ENCODE measurements at regions not wholly inside any gene's neighbourhood (a gene's known extent, or its start where the extent isn't known, plus 50 kb on each side); places are given as distances from the start of the nearest gene placed in this dataset.

DNA sequence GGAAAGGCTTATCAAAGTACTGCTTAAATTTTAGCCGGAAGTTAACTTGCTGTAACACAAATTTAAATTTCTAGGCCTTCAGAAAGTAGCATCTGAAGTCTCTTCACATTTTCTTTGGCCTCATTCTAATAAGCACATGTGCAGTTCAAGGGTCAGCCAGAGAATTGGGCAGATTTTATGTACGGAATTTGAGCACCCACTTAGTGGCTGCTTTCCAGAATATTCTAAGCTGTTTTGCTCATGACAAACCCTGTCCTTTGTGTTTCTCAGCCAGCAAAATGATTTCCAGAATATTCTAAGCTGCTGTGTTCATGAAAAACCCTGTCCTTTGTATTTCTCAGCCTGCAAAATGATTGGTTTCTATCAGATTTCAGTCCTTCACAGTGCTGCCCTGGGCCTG, 225.0 kb upstream of the DOK6 start:
- DNase-seq (ENCODE audit: extremely low read depth, low read depth): no peak
- TF ChIP-seq, protein P1, sequence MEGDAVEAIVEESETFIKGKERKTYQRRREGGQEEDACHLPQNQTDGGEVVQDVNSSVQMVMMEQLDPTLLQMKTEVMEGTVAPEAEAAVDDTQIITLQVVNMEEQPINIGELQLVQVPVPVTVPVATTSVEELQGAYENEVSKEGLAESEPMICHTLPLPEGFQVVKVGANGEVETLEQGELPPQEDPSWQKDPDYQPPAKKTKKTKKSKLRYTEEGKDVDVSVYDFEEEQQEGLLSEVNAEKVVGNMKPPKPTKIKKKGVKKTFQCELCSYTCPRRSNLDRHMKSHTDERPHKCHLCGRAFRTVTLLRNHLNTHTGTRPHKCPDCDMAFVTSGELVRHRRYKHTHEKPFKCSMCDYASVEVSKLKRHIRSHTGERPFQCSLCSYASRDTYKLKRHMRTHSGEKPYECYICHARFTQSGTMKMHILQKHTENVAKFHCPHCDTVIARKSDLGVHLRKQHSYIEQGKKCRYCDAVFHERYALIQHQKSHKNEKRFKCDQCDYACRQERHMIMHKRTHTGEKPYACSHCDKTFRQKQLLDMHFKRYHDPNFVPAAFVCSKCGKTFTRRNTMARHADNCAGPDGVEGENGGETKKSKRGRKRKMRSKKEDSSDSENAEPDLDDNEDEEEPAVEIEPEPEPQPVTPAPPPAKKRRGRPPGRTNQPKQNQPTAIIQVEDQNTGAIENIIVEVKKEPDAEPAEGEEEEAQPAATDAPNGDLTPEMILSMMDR (IDR thresholded peaks at IDR 0.05; ENCODE audit: low read depth, low read length): no peak

- no peak for DNase-seq (ENCODE audit: extremely low read depth, low read depth)
- TF ChIP-seq, protein P1 (IDR thresholded peaks at IDR 0.05; ENCODE audit: low read depth, low read length): no peak
Measured at GRCh38 chr18:69176741-69177140, 223.9 kb upstream of the DOK6 start.

DNA sequence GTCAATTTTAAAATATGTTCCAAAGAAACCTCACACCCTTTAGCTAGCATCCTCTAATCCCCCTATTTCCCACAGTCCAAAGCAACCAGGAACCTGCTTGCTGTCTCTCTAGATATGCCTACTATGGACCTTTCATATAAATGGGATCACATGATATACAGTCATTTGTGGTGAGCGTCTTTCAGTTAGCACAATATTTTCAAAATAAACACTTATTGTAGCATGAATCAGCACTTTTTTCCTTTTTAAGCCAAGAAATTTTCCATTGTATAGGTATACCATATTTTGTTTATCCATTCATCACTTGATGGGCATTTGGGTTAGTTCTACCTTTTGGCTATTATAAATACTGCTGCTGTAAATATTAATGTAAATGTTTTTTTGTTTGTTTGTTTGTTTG, 223.0 kb upstream of the DOK6 start:
- TF ChIP-seq, protein P1 (IDR thresholded peaks at IDR 0.05; ENCODE audit: low read depth, low read length): no peak
- no peak for DNase-seq (ENCODE audit: extremely low read depth, low read depth)

- TF ChIP-seq, protein P1 (IDR thresholded peaks at IDR 0.05; ENCODE audit: low read depth, low read length): no peak
- no peak for DNase-seq (ENCODE audit: extremely low read depth, low read depth)
Measured at GRCh38 chr18:69186162-69186561, 214.5 kb upstream of the DOK6 start.

DNA sequence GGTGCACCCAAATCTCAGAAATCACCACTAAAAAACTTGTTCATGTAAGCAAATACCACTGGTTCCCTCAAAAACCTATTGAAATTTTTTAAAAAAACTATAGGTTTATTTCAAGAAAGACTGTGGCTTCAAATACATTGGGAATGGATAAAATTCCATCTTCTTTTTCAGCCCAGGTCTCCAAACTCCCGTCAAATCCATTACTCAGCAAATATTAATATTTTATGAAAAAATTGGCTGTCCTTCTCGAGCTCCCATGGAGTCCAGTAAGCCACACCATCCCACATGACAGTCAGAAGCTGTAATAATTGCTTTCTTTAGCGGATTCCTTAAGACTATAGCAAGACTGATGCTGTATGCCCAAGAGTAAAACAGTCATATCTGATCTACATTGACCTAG, 204.4 kb upstream of the DOK6 start:
- DNase-seq (ENCODE audit: extremely low read depth, low read depth): no peak
- TF ChIP-seq, protein P1 (IDR thresholded peaks at IDR 0.05; ENCODE audit: low read depth, low read length): no peak

DNA sequence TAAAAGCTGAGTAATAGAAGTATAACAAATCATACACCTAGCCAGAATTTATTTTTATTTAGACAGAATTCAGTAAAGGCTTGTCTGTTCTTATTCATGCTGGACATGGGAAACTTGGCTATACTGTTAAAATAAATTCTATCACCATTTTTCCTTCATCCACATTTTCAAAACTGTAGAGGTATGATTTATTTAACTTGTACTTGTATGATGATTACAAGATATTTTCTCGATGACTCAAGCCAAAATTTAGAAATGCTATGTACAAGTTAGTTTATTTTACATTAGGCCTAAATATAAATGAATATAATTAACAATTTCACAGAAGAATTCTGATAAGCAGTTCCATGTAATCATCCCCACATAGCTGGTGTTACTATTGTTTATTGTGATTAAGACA, 194.8 kb upstream of the DOK6 start:
- DNase-seq (ENCODE audit: extremely low read depth, low read depth): no peak
- TF ChIP-seq, protein P1 (IDR thresholded peaks at IDR 0.05; ENCODE audit: low read depth, low read length): no peak

GRCh38 chr18:69208545-69208944, 192.1 kb upstream of the DOK6 start:
- DNase-seq (ENCODE audit: extremely low read depth, low read depth): no peak
- TF ChIP-seq, protein P1 (IDR thresholded peaks at IDR 0.05; ENCODE audit: low read depth, low read length): no peak

Data from AG09319 (cell line).